ENCODE measurements at regions not wholly inside any gene's neighbourhood (a gene's known extent, or its start where the extent isn't known, plus 50 kb on each side); places are given as distances from the start of the nearest gene placed in this dataset.
A peak's percentile ranks its signal among the peaks of the same experiment; 100 is the strongest.

- DNase-seq: no peak
Measured at GRCh38 chr14:71833476-71833875, 98.8 kb upstream of the RGS6 start.

- DNase-seq: no peak
Measured at GRCh38 chr14:71834284-71835204, 97.7 kb upstream of the RGS6 start.

- peak; percentile 26 to 68 for DNase-seq
Measured at GRCh38 chr14:71852181-71852580, 80.0 kb upstream of the RGS6 start.

- DNase-seq: peak; percentile 69 to 85
Measured at GRCh38 chr14:71855399-71856036, 76.7 kb upstream of the RGS6 start.

- DNase-seq: no peak
Measured at GRCh38 chr14:71856199-71856919, 75.9 kb upstream of the RGS6 start.

- no peak for DNase-seq
Measured at GRCh38 chr14:71863049-71863448, 69.2 kb upstream of the RGS6 start.

- DNase-seq: peak in 1 of 2 experiments; percentile 9
Measured at GRCh38 chr14:71863766-71864165, 68.5 kb upstream of the RGS6 start.
